K562 (cell line): ENCODE measurements at regions not wholly inside any gene's neighbourhood (a gene's known extent, or its start where the extent isn't known, plus 50 kb on each side); places are given as distances from the start of the nearest gene placed in this dataset.

ENCODE experiments used
- RREB1 ChIP-seq: fragments of 250-450 bp; sonication (Bioruptor Pico); IDR thresholded peaks from 2 replicates; pipeline ENCODE4 v1.4.0; 2020
- SAP30 ChIP-seq: fragments of 200-600 bp; sonication (generic); IDR thresholded peaks from 2 replicates; pipeline ENCODE4 v1.6.1; 2012; ENCODE audit warnings: borderline replicate concordance, low read depth, mild to moderate bottlenecking, moderate library complexity, low read length, control low read depth, inconsistent platforms; ENCODE audit not compliant: insufficient read depth, poor library complexity, severe bottlenecking
- TF ChIP-seq, protein P1 (sequence below): sonication (generic); formaldehyde crosslinking; IDR thresholded peaks from 2 replicates; pipeline ENCODE4 v1.8.0; 2022; ENCODE audit warnings: missing genetic modification reagents, mild to moderate bottlenecking, borderline replicate concordance

DNA sequence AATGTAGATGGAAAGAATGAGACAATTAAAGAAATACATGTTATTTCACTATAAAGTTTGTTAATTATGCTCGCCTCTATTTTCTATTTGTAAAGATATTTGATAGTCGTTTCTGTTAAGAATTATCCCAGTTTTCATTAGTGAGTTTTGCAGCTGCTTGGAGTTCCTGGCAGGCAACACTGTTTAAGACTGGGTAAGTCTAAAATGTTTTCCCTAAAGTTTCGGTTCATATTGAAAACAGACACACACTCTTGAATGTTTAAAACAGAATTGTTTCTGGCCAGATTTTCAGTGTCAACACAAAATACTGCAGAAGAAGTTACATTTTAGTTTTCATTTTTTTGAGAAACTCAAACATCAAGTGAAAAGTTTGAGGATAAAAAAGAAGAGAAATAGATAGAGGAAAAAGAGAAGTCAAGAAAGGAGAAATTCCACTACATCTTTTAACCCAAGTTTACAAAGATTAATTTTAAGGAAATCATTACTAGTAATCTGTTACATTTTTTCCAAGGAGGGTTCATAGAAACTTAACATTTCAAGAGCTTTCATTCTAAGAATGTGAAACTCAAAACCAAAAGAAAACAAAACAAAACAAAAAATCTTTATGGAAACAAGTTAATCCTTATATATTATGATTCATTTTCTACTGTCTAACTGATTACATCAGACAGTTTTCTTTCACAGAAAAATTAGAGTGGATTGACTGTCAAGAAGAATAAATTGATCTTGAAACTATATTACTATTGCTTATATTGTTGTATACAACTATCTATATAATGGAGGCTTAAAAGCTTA is 305.5 kb downstream of the FAT4 start (continued):
- no peak for TF ChIP-seq SAP30
- TF ChIP-seq RREB1 (CRISPR knock-in tag), result no peak
- TF ChIP-seq, protein P1, sequence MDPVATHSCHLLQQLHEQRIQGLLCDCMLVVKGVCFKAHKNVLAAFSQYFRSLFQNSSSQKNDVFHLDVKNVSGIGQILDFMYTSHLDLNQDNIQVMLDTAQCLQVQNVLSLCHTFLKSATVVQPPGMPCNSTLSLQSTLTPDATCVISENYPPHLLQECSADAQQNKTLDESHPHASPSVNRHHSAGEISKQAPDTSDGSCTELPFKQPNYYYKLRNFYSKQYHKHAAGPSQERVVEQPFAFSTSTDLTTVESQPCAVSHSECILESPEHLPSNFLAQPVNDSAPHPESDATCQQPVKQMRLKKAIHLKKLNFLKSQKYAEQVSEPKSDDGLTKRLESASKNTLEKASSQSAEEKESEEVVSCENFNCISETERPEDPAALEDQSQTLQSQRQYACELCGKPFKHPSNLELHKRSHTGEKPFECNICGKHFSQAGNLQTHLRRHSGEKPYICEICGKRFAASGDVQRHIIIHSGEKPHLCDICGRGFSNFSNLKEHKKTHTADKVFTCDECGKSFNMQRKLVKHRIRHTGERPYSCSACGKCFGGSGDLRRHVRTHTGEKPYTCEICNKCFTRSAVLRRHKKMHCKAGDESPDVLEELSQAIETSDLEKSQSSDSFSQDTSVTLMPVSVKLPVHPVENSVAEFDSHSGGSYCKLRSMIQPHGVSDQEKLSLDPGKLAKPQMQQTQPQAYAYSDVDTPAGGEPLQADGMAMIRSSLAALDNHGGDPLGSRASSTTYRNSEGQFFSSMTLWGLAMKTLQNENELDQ (CRISPR knock-in tag), result no peak
